GM19438 (cell line): ENCODE measurements at regions not wholly inside any gene's neighbourhood (a gene's known extent, or its start where the extent isn't known, plus 50 kb on each side); places are given as distances from the start of the nearest gene placed in this dataset.

Experiments
- ATAC-seq: cut with Tn5 transposase; IDR thresholded peaks from one replicate; pipeline ENCODE4 v1.9.1; 2021; ENCODE audit warnings: low read depth; ENCODE audit not compliant: unreplicated experiment

- ATAC-seq: no peak
Observed at GRCh38 chr18:68035774-68036522, 519.4 kb upstream of the DSEL start.

- no peak for ATAC-seq
Observed at GRCh38 chr18:68034296-68034695, 517.8 kb upstream of the DSEL start.

GRCh38 chr18:68033466-68033865, 516.9 kb upstream of the DSEL start:
- ATAC-seq: no peak

DNA sequence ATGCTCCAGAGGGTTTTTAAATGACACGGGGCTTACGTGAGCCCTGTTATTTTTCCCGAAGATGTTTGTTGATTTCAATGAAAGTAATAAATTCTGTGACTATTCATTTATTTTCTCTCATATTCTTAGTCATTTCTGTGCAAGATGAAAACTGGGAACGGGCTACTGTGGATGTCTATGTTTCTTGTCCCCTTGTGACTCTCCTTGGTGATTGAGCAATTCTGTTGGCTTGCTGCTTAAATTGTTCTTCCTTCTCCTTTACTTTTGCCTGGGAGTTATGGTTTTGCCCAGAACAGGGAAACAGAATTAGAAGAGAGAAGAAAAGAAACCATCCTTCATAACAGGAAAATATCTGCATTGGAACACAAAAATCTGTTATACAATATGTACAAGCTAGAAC, 508.2 kb upstream of the DSEL start:
- no peak for ATAC-seq

DNA sequence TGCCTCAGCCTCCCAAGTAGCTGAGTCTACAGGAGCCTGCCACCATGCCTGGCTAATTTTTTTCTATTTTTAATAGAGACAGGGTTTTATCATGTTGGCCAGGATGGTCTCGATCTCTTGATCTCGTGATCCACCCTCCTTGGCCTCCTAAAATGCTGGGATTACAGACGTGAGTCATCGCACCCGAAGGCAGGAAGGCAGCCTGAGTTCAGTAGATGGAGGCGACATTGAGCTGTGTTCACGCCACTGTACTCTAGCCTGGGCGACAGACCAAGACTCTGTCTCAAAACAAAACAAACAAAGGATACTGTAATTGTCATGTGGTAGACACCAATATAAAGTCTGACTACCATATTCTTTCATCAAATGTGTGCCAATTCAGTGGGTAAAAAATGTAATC, 500.9 kb upstream of the DSEL start:
- ATAC-seq: no peak

GRCh38 chr18:67997496-67997895, 481.0 kb upstream of the DSEL start:
- no peak for ATAC-seq

GRCh38 chr18:67995769-67996168, 479.2 kb upstream of the DSEL start:
- ATAC-seq: no peak

DNA sequence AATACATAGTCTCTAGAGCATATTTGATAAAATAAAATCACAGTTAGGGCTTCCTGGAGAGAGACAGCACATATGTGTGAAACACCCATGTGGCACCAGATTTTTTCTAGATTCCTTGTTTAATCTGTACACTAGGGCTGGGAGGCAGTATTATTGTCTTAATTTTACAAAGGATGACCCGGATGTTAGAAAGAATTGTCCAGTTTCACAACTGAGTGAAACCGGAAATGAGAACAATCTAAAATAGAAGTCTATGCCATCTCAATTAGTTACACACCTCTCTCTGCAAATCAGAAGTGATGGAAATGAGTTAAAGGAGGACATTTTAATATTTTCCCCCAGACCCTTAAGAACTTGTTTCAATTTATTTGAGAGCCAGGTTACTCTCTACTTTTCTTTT, 463.7 kb upstream of the DSEL start:
- no peak for ATAC-seq

DNA sequence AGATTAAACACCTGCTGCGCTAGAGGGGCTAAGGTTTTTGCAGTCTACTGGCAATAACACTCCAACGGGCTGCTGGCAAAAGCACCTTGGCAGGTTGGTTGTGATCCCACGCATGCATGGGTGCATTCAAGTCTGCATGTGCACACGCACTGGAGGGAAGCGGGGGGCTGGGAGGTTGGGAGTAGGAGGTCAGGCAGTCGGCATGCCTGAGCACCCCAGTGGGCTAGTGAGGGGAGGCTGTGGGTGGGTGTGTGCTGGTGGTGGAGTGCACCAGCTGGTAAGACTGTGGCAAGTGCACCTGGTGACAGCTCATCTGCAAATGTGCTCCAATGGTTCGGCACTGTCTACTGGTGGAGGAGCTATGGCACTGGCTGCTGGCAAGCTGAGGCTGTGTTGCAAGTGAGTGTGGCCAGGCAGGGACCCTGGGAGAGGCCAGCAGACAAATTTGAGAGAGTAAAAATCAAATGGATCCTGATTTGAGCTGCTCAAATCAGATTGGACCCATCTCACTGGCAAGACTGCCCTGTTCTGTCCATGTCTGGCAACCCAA, 460.6 kb upstream of the DSEL start:
- no peak for ATAC-seq

DNA sequence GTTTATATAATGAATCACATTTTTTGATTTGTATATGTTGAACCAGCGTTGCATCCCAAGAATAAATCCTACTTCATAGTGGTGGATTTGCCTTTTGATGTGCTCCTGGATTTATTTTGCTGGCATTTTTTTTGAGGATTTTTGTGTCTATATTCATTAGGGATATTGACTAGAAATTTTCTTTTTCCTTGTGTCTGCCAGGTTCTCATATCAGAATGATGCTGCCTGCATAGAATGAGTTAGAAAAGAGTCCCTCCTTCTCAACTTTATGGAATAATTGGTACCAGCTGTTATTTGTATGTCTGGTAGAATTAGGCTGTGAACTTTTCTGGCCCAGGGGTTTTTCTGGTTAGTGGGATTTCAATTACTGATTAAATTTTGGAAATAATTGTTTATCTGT, 457.4 kb upstream of the DSEL start:
- ATAC-seq: no peak

DNA sequence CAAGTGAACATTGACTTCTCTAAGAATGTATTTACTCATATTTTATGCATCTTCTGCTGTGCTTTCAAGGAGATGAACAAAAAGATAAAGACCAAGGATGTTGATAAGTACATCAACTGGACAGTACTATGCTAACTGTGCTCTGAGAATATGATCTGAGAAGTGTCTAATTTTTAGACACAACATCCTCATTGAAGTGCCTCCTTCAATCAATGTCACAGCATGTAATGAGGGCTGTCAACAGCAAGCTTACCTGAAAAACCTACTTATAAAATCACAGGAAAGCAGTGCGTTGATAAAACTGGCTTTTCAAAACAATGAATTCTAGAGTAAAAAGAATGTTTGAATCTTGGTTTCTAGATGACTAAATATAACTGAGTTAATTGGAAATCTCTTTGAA, 452.9 kb upstream of the DSEL start:
- no peak for ATAC-seq

DNA sequence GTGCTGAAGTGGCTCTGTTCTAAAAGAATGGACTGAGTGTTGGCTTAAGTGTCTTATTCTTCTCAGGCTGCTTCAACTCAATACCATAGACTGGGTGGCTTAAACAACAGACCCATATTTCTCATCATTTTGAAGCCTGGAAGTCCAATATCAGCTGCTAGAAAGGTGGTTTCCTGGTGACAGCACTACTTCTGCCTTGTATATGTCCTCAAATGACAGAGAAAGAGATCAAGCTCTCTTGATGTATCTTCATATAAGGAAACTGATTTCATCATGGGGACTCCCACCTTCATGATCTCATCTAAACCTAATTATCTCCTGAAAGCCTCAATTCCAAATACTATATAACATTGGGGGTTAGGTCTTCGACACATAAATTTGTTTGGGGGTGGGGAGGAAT, 449.7 kb upstream of the DSEL start:
- ATAC-seq: no peak

DNA sequence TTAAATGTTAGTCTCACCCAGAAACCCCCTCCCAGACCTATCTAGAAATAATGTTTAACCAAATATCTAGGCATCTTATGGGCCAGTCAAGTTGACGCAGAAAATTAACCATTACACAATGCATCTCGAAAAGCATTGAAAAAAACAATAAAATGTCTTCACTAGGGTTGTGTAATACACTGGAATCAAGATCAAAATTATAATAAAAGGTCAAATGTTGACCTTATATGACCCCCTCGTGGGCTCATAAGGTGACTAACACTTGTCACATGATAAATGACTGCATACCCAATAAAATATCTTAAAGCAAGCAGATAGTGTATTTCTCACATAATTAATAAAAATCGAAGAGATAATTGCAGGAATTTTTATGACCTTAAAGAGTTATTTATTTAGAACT, 447.9 kb upstream of the DSEL start:
- no peak for ATAC-seq

GRCh38 chr18:67961701-67962440, 445.4 kb upstream of the DSEL start:
- no peak for ATAC-seq

- no peak for ATAC-seq
Observed at GRCh38 chr18:67957684-67958083, 441.2 kb upstream of the DSEL start.

DNA sequence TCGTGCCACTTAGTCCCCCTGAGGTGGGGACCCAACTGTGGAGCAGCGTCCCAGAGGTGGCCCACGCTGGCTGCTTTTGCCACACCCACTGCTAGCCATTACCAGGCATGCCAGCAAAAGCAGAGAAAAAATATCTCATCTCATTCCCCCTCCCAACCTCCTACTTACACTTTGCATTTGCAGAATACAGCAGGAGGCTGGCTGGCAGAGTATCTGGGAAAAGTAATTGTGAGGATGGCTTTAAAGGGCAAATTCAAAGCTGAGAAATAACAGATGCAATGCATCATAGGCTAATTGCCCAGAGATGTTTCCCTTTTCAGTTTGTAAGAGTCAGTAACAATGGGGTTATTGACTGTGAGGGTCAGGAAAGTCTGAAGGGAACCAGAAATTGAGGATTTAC, 438.1 kb upstream of the DSEL start:
- ATAC-seq: no peak

GRCh38 chr18:67951137-67951536, 434.6 kb upstream of the DSEL start:
- ATAC-seq: no peak

- no peak for ATAC-seq
Observed at GRCh38 chr18:67938660-67939059, 422.1 kb upstream of the DSEL start.

GRCh38 chr18:67935638-67936037, 419.1 kb upstream of the DSEL start:
- no peak for ATAC-seq

- no peak for ATAC-seq
Observed at GRCh38 chr18:67933271-67933670, 416.8 kb upstream of the DSEL start.

DNA sequence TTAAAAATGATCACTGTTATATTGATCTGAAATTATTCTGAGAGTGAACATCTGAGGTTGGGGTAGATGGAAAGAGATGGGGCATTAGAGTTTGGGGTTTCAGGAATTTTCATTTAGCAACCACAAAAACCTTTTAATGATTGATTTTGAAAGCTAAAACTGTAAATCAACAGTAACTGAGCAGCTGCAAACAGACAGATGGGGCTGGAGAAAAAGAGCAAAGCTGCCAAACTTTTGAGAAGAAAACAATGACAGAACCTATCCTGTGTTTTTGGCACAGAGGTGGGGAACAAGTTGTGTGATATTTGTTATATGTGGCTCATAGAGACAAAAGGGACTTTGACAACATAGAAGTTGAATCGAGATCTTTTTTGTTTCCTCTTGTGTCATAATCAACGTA, 415.8 kb upstream of the DSEL start:
- ATAC-seq: no peak
